GM10248 (cell line): ENCODE measurements at regions not wholly inside any gene's neighbourhood (a gene's known extent, or its start where the extent isn't known, plus 50 kb on each side); places are given as distances from the start of the nearest gene placed in this dataset.

Source experiments
- CTCF ChIA-PET: fragments of 300-600 bp; sonication (Branson Sonifier 250); formaldehyde crosslinking; extraction: SDS; loops from one replicate; lab custom pipeline; 2021; ENCODE audit warnings: antibody characterized with exemption; lab: Yijun Ruan, JAX
- POLR2A ChIA-PET: fragments of 350-650 bp; sonication (Branson Sonifier 250); formaldehyde crosslinking; extraction: SDS; loops from one replicate; lab custom pipeline; 2020; ENCODE audit warnings: antibody characterized with exemption; lab: Yijun Ruan, JAX
- DNase-seq: peaks from one replicate; pipeline ENCODE4 v3.0.0; 2012; ENCODE audit errors: extremely low spot score
- TF ChIP-seq, protein P1 (sequence below): IDR thresholded peaks from 2 replicates; pipeline ENCODE4 v1.5.1; 2012; ENCODE audit warnings: mild to moderate bottlenecking, low read depth; ENCODE audit errors: extremely low read depth, missing control alignments, control extremely low read depth

DNA sequence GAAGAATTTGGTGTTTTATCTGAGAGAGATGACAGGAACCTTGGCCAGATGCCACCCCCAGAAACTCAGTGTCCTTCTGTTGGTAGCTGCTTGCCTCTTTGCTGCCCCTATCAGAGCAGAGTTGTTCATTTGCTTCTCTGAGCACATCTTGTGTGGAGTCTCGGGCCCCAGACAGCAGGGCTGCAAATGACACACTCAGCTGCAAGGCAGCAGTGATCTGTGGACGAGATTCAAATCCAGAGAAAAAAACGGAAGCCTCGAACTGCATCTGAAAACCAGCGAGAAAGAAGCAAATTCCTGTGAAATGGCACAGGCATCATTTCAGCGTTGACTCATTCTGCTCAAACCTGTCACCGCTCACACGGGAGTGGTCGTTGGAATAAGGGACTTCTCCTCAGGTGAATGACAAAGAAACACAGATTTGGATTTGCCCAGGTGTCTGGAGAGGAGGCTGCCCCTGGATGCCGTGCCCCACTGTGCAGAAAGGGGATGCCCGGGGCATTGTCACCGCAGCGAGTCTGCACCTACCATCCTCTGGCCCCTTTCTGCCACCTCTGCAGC is 144.7 kb downstream of the PFKFB3 start:
- CTCF ChIA-PET: interaction anchor here (0.7 to 5.7 kb wide), 9 partner anchors 14 to 333 kb away, joined by 3 to 30 read pairs (median 3); partner anchors contain the start of gene PFKFB3
- no peak for DNase-seq
- TF ChIP-seq, protein P1, sequence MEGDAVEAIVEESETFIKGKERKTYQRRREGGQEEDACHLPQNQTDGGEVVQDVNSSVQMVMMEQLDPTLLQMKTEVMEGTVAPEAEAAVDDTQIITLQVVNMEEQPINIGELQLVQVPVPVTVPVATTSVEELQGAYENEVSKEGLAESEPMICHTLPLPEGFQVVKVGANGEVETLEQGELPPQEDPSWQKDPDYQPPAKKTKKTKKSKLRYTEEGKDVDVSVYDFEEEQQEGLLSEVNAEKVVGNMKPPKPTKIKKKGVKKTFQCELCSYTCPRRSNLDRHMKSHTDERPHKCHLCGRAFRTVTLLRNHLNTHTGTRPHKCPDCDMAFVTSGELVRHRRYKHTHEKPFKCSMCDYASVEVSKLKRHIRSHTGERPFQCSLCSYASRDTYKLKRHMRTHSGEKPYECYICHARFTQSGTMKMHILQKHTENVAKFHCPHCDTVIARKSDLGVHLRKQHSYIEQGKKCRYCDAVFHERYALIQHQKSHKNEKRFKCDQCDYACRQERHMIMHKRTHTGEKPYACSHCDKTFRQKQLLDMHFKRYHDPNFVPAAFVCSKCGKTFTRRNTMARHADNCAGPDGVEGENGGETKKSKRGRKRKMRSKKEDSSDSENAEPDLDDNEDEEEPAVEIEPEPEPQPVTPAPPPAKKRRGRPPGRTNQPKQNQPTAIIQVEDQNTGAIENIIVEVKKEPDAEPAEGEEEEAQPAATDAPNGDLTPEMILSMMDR: no peak
- POLR2A ChIA-PET: interaction anchor here (1.1 to 1.3 kb wide), 3 partner anchors 47 to 145 kb away, joined by 3 to 9 read pairs (median 4); partner anchors contain the start of gene PFKFB3

DNA sequence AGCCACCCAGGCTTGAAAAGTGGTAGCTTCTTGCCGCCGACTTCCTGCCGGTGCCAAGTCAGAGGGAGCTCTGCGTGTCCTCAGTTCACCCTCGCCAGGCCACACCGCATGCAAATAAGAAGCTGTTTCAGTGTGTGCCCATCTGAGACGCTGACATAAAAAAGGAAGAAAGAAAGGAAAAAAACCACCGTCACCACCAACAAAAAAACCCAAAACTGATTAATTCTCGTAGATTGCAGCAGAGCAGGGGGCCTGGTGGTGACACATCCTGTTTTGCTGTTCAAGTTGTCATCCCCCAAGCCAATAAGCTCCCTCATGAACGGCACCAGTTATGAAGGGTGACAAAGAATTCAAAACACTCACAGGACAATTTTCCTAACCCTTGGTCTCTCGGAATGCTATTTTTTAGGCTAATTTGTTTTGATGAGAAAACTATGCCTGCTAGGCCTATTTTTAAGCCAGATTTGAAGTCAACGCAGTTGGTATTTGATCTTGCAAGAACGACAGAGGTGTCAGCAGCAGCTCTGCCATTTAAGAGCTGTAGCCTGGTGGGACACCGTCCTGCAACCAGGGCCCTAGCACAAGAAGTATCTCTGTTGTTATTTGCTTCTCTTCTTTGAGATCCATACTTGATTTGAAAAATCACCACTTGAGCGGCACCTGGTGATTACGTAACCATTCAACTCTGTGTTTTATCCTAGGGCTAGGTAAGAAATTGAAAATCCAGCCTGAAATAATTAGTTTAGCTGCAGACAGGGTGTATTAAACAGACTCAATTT is 145.6 kb downstream of the PFKFB3 start:
- DNase-seq: peak; percentile 69
- TF ChIP-seq, protein P1: no peak
- POLR2A ChIA-PET: interaction anchor here (1.1 to 1.3 kb wide), 3 partner anchors 48 to 146 kb away, joined by 3 to 9 read pairs (median 4); partner anchors contain the start of gene PFKFB3
- CTCF ChIA-PET: interaction anchor here (0.8 to 5.7 kb wide), 10 partner anchors 10 to 334 kb away, joined by 3 to 30 read pairs (median 3); partner anchors contain the start of gene PFKFB3

DNA sequence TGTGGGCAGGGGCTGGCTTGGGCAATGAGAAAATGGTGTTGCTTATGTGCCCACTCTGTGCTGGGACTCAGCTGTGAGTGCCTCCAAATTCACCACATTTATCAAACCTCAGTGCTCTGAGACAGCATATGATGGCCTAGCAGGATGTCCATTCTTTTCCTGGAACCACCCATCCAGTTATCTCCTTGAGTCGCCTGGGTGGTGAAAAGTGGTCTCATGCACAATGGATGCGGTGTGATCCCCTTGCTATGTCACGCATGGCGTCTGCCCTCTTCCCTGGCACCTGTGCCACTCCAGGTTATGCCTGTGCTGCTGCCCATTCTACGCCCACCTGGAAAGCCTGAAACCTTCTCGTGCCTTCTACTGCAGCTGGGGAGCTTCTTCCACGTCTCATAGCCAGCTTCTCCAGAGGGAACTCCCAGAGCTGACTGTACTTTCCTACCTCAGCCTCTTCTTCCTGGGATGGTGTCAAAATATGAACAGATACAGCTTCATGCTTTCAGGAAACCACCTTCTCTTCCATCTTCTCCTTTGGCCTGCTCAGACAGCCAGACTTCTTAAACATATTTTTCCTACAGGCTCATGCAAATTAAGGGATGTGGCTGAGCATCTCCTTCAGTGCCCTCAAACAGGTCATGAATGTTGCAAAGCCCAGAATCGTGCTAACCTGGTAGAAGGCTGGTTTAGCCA is 147.3 kb downstream of the PFKFB3 start:
- TF ChIP-seq, protein P1: no peak
- DNase-seq: no peak
- ChIA-PET POLR2A (no interaction called here), CTCF (interaction anchor here (0.8 to 5.7 kb wide), 6 partner anchors 8 to 262 kb away, joined by 3 to 30 read pairs (median 4); no protein-coding TSS in a partner anchor)

GRCh38 chr10:6350609-6351008 is 147.9 kb downstream of the PFKFB3 start:
- POLR2A ChIA-PET: no interaction called here
- DNase-seq: no peak
- CTCF ChIA-PET: interaction anchor here (0.8 to 5.7 kb wide), 4 partner anchors 10 to 149 kb away, joined by 3 to 30 read pairs (median 5); partner anchors contain the start of gene PFKFB3
- TF ChIP-seq, protein P1: no peak

DNA sequence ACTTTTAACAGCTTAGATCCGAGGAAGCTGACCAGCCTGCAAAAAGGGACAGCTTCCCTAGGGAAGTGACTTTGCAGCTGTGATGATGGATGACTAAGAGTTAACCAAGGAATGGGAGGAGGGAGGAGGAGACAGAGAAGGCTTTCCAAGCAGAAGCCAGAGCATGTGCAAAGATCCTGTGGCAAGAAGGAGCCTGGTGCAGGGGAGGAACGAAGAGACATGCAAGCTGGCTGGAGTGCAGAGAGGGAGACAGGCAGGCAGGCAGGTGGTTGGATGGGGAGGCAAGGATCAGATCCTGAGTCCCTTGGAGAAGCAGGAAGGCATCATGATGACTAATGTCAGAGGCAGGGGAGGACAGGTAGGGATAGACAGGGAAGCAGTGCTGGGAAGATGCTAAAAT is 148.8 kb downstream of the PFKFB3 start:
- ChIA-PET CTCF (interaction anchor here (1.0 to 5.7 kb wide), 4 partner anchors 9 to 149 kb away, joined by 3 to 30 read pairs (median 5); partner anchors contain the start of gene PFKFB3), POLR2A (no interaction called here)
- TF ChIP-seq, protein P1: no peak
- DNase-seq: no peak

DNA sequence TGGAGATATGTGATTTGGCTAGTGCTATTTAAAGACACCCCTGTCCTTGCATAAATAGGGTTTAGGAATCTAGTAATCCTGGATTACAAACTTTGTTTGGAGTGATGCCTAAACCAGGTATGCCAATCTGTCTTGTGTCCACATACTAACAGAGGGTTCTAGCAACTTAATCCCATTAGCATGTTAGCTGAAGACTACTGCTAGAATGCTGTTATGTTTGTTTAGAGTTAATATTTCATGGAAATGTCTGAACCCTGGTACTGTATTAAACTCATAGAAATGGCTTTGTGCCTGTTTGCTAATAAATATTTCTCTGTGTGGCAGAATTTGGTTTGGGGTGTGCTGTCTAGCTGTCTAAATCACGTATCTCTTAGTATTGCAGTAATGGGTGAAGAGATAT is 150.8 kb downstream of the PFKFB3 start:
- TF ChIP-seq, protein P1: no peak
- ChIA-PET POLR2A (no interaction called here), CTCF (interaction anchor here (1.2 to 3.2 kb wide), 3 partner anchors 15 to 151 kb away, joined by 3 to 9 read pairs (median 5); partner anchors contain the start of gene PFKFB3)
- no peak for DNase-seq
